H1 (cell line): ENCODE measurements at regions not wholly inside any gene's neighbourhood (a gene's known extent, or its start where the extent isn't known, plus 50 kb on each side); places are given as distances from the start of the nearest gene placed in this dataset.

Experiments
- CTCF ChIA-PET: fragments of 300-600 bp; sonication (Branson Sonifier 250); formaldehyde crosslinking; loops from one replicate; lab custom pipeline; 2021; ENCODE audit not compliant: partially characterized antibody; lab: Charles Lee
- POLR2A ChIA-PET: fragments of 300-600 bp; sonication (Branson Sonifier 250); formaldehyde crosslinking; loops from one replicate; lab custom pipeline; 2021; ENCODE audit warnings: inconsistent platforms; ENCODE audit not compliant: partially characterized antibody; lab: Charles Lee
- DNase-seq, 2 experiments: peaks; one replicate each; pipeline versions ENCODE4 v3.0.0 to v3.0.0-alpha.2; 2010 to 2022; ENCODE audit warnings: low spot score in 2 of 2, low read depth in 1 of 2, mixed read lengths in 1 of 2
- FAIRE-seq: peaks from 2 replicates; lab custom pipeline; 2011; peaks lifted over from hg19 to GRCh38; lab: Jason Lieb, UNC
- H2AFZ ChIP-seq: 2 replicates; pipeline ENCODE4 v1.8.1; 2012; ENCODE audit warnings: low read length, inconsistent platforms
- H2AK5ac ChIP-seq: 2 replicates; pipeline ENCODE4 v1.6.1; 2013; ENCODE audit warnings: low read depth, low read length
- H2BK120ac ChIP-seq: replicated peaks from 2 replicates; pipeline ENCODE3; 2013; ENCODE audit warnings: low read depth, low read length, inconsistent platforms
- H2BK12ac ChIP-seq: 2 replicates; pipeline ENCODE4 v1.6.1; 2013; ENCODE audit warnings: low read depth, low read length
- H2BK15ac ChIP-seq: 2 replicates; pipeline ENCODE4 v1.6.1; 2013; ENCODE audit warnings: low read length
- H2BK20ac ChIP-seq: 2 replicates; pipeline ENCODE4 v1.6.1; 2013; ENCODE audit warnings: low read length
- H2BK5ac ChIP-seq: 2 replicates; pipeline ENCODE4 v1.6.1; 2013; ENCODE audit warnings: low read depth, low read length
- H3K14ac ChIP-seq: 2 replicates; pipeline ENCODE4 v1.6.1; 2013; ENCODE audit warnings: inconsistent platforms; ENCODE audit not compliant: insufficient read length
- H3K18ac ChIP-seq: 2 replicates; pipeline ENCODE4 v1.6.1; 2013; ENCODE audit warnings: low read length; ENCODE audit errors: extremely low read depth
- H3K23ac ChIP-seq: 2 replicates; pipeline ENCODE4 v1.6.1; 2013; ENCODE audit warnings: inconsistent platforms; ENCODE audit not compliant: insufficient read length
- H3K23me2 ChIP-seq: 2 replicates; pipeline ENCODE4 v1.6.1; 2013; ENCODE audit warnings: low read depth, low read length
- H3K27ac ChIP-seq: 2 replicates; pipeline ENCODE4 v1.6.1; 2011; ENCODE audit warnings: low read depth, low read length, inconsistent platforms
- H3K27me3 ChIP-seq, 4 experiments: replicated peaks in 1 of 4; 1 replicate in 1 of 4; 2 replicates in 3 of 4; pipeline versions ENCODE4 v1.6.1 to v1.8.1; 2011 to 2013; ENCODE audit warnings: low read length in 3 of 4, mild to moderate bottlenecking in 3 of 4, inconsistent platforms in 2 of 4, mixed read lengths in 2 of 4, moderate library complexity in 1 of 4; ENCODE audit not compliant: control insufficient read depth in 3 of 4, insufficient read depth in 3 of 4; ENCODE audit errors: extremely low read depth in 1 of 4
- H3K36me3 ChIP-seq, 4 experiments: 2 replicates each; pipeline versions ENCODE4 v1.6.1 to v1.8.1; 2011 to 2013; ENCODE audit warnings: mild to moderate bottlenecking in 4 of 4, low read length in 3 of 4, moderate library complexity in 2 of 4, control low read depth in 1 of 4, inconsistent platforms in 1 of 4; ENCODE audit not compliant: insufficient read depth in 4 of 4, control insufficient read depth in 2 of 4
- H3K4ac ChIP-seq: replicated peaks from 2 replicates; pipeline ENCODE3; 2013; ENCODE audit warnings: low read length, low read depth, mixed read lengths, inconsistent platforms; ENCODE audit not compliant: insufficient read length
- H3K4me1 ChIP-seq, 4 experiments: replicated peaks in 1 of 4; 1 replicate in 1 of 4; 2 replicates in 3 of 4; pipeline versions ENCODE4 v1.6.1 to v1.8.1; 2011 to 2013; ENCODE audit warnings: low read length in 3 of 4, inconsistent platforms in 2 of 4, mixed read lengths in 1 of 4; ENCODE audit not compliant: insufficient read depth in 4 of 4, control insufficient read depth in 3 of 4
- H3K4me2 ChIP-seq, 2 experiments: 2 replicates each; pipeline versions ENCODE4 v1.6.1 to v1.8.1; 2011 to 2013; ENCODE audit warnings: low read depth in 2 of 2, low read length in 2 of 2, control low read depth in 1 of 2, inconsistent platforms in 1 of 2, mild to moderate bottlenecking in 1 of 2; ENCODE audit not compliant: insufficient read depth in 1 of 2
- H3K4me3 ChIP-seq, 4 experiments: fragments of 200-600, 300-600 bp in 1 of 4; sonication (generic), shearing (Covaris generic), sonication (Bioruptor Twin) in 1 of 4; 2 replicates each; pipeline versions ENCODE4 v1.5.1 to v1.8.1; 2011 to 2016; ENCODE audit warnings: low read length in 4 of 4, low read depth in 3 of 4, control low read depth in 2 of 4, inconsistent platforms in 2 of 4, mild to moderate bottlenecking in 2 of 4, mixed read lengths in 1 of 4, moderate library complexity in 1 of 4; ENCODE audit not compliant: insufficient read depth in 2 of 4; ENCODE audit errors: extremely low read depth in 1 of 4
- H3K56ac ChIP-seq: replicated peaks from 2 replicates; pipeline ENCODE3; 2013; ENCODE audit warnings: low read depth, mild to moderate bottlenecking, mixed read lengths, low read length, inconsistent platforms; ENCODE audit not compliant: insufficient read length
- H3K79me1 ChIP-seq: 2 replicates; pipeline ENCODE4 v1.6.1; 2013; ENCODE audit warnings: low read depth, low read length, control low read depth
- H3K79me2 ChIP-seq, 2 experiments: 2 replicates each; pipeline versions ENCODE4 v1.6.1 to v1.8.1; 2012 to 2013; ENCODE audit warnings: low read length in 2 of 2, mild to moderate bottlenecking in 2 of 2, inconsistent platforms in 1 of 2; ENCODE audit not compliant: insufficient read depth in 2 of 2, control insufficient read depth in 1 of 2
- H3K9ac ChIP-seq, 4 experiments: replicated peaks in 1 of 4; 1 replicate in 1 of 4; 2 replicates in 3 of 4; pipeline versions ENCODE4 v1.6.1 to v1.8.1; 2011 to 2013; ENCODE audit warnings: low read depth in 3 of 4, low read length in 3 of 4, control low read depth in 2 of 4, mild to moderate bottlenecking in 2 of 4, moderate library complexity in 2 of 4, inconsistent platforms in 1 of 4; ENCODE audit errors: extremely low read depth in 1 of 4
- H3K9me3 ChIP-seq, 2 experiments: 2 replicates each; pipeline versions ENCODE4 v1.6.1 to v1.8.1; 2012 to 2013; ENCODE audit warnings: mild to moderate bottlenecking in 2 of 2, moderate library complexity in 2 of 2, control low read depth in 1 of 2, inconsistent platforms in 1 of 2, low read depth in 1 of 2, low read length in 1 of 2, mixed read lengths in 1 of 2; ENCODE audit not compliant: insufficient read depth in 2 of 2
- H4K20me1 ChIP-seq, 2 experiments: replicated peaks in 1 of 2; 2 replicates each; pipeline versions ENCODE3 to v1.8.1; 2011 to 2013; ENCODE audit warnings: inconsistent platforms in 2 of 2, low read length in 2 of 2, mild to moderate bottlenecking in 1 of 2; ENCODE audit not compliant: insufficient read depth in 2 of 2, control insufficient read depth in 1 of 2
- H4K5ac ChIP-seq: 2 replicates; pipeline ENCODE4 v1.6.1; 2013; ENCODE audit warnings: low read length, low read depth, mixed read lengths, inconsistent platforms; ENCODE audit not compliant: insufficient read length
- H4K8ac ChIP-seq: 2 replicates; pipeline ENCODE4 v1.8.0; 2013; ENCODE audit warnings: mild to moderate bottlenecking, moderate library complexity, low read length, inconsistent platforms; ENCODE audit not compliant: insufficient read depth; ENCODE audit errors: extremely low read depth
- H4K91ac ChIP-seq: replicated peaks from 2 replicates; pipeline ENCODE3; 2013; ENCODE audit warnings: low read length, mixed read lengths, inconsistent platforms; ENCODE audit not compliant: insufficient read length
- ATF3 ChIP-seq: IDR thresholded peaks from 2 replicates; pipeline ENCODE4 v1.6.1; 2011; ENCODE audit warnings: low read depth, mild to moderate bottlenecking, low read length; ENCODE audit not compliant: insufficient read depth
- PHF8 ChIP-seq: fragments of 200-600 bp; sonication (generic); conservative IDR thresholded peaks from 2 replicates; pipeline ENCODE4 v1.7.1; 2012; ENCODE audit warnings: low read depth, mild to moderate bottlenecking, inconsistent platforms, low read length, moderate library complexity
- SRF ChIP-seq: IDR thresholded peaks from 2 replicates; pipeline ENCODE4 v1.6.1; 2011; ENCODE audit warnings: mild to moderate bottlenecking, low read depth, low read length, moderate library complexity
- TAF7 ChIP-seq: optimal IDR thresholded peaks from 2 replicates; pipeline ENCODE3; 2011; ENCODE audit warnings: low read depth, mild to moderate bottlenecking, inconsistent platforms, low read length, moderate library complexity, borderline replicate concordance
- TBP ChIP-seq: IDR thresholded peaks from 2 replicates; pipeline ENCODE4 v1.6.1; 2011; ENCODE audit warnings: low read depth, low read length, improper control_type of control experiment
- WGBS, 2 experiments: shearing (Covaris generic) in 1 of 2; methylation state at CpG; one replicate each; pipeline versions ENCODE4 v1.1.6 to v1.1.7; 2013 to 2015; ENCODE audit warnings: low lambda C conversion rate in 2 of 2, mixed read lengths in 2 of 2, inconsistent platforms in 1 of 2, low coverage in 1 of 2, missing lambda C conversion rate in 1 of 2; ENCODE audit not compliant: insufficient replicate concordance in 2 of 2, insufficient coverage in 1 of 2, insufficient read length in 1 of 2; ENCODE audit errors: extremely low coverage in 1 of 2, missing lambda C conversion rate in 1 of 2; 5-methylcytosine and 5-hydroxymethylcytosine counted together

DNA sequence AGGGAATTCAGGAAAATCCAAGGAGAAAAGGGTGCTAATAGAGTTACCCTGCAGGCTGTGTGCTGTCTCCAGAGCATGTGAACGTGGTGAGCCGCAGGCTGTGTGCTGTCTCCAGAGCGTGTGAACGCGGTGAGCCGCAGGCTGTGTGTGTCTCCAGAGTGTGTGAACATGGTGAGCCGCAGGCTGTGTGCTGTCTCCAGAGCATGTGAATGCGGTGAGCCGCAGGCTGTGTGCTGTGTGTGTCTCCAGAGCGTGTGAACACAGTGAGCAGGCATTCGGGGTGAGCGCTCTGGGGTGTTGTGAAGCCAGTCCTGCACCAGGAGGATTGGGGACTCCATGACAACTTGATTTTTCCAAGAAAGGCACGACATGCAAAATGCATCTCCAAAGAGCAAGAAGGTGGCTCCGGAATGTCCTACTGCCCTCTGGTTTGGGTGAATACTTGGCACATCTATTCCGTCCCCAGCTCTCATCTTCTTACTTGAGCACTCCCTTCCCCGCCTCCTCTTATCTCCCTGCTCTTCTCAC is 407.9 kb upstream of the SHH start:
- Histone ChIP-seq H3K18ac (no peak overlapping the region), H2AK5ac (no peak overlapping the region), H3K79me2 (no peaks in the 10 kb centered on the region), H2BK12ac (no peak overlapping the region), H4K91ac (no peak overlapping the region), H3K14ac (no peak overlapping the region), H3K4me3 (no peak overlapping the region), H3K36me3 (no peaks in the 10 kb centered on the region), H4K8ac (no peak overlapping the region), H2BK20ac (no peak overlapping the region), H2BK120ac (no peak overlapping the region), H2BK15ac (no peak overlapping the region), H3K79me1 (no peaks in the 10 kb centered on the region), H4K5ac (no peak overlapping the region), H3K27me3 (no peaks in the 10 kb centered on the region), H3K4me1 (no peaks in the 10 kb centered on the region), H3K4me2 (no peak overlapping the region)
- CTCF ChIA-PET: no interaction called here
- no peak for FAIRE-seq
- peak in 1 of 2 experiments; percentile 30 for DNase-seq
- 90% methylated on average over 15 of the region's 16 CpGs; no CpG with 5 or more reads in 1 of the 2 experiments for WGBS, 2 experiments
- TF ChIP-seq TBP (no peak), PHF8 (no peak), TAF7 (no peak), SRF (no peak), ATF3 (no peak)
- TF ChIP-seq, all 59 proteins: peak for 0
- H2AFZ ChIP-seq: 0 out of 2 replicates have a peak overlapping the region, but pooled peaks have one; percentile 4
- no peak overlapping the region for H3K9ac ChIP-seq
- H3K23ac ChIP-seq: no peak overlapping the region
- no peak overlapping the region for H3K56ac ChIP-seq
- peaks cover 0 to 6% of the 10 kb centered on the region in 2 experiments; a peak in 2 of 4 replicates for H3K9me3 ChIP-seq
- no peak overlapping the region for H2BK5ac ChIP-seq
- H3K23me2 ChIP-seq: no peaks in the 10 kb centered on the region; the same call in 1 of the 2 replicates
- H4K20me1 ChIP-seq: no peaks in the 10 kb centered on the region
- H3K27ac ChIP-seq: no peak overlapping the region
- POLR2A ChIA-PET: no interaction called here
- no peak overlapping the region for H3K4ac ChIP-seq
